ENCODE measurements at regions not wholly inside any gene's neighbourhood (a gene's known extent, or its start where the extent isn't known, plus 50 kb on each side); places are given as distances from the start of the nearest gene placed in this dataset.

DNA sequence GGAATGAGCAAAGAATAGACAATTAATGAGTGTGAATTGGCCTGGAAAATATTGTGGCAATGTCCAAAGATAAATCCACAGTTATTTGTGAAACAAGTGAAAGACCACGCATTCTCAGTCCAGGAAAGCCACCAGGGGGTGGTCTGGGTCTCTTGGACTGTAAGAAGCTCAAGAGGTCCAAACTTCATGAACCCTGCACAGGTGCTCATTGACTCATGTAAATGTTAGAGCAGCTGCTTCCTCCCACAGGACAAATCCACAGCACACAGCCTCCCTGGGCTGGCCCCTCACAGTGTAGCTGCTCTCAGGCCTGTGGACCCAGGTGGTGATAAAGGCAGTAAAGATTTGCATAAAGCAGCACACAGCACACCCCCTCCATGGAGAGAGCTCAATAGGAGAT lies 114.0 kb downstream of the ZNF280B start:
- TF ChIP-seq GATA1 (IDR thresholded peaks at IDR 0.05; ENCODE audit: low read depth, low read length) (no peak), POLR2A (IDR thresholded peaks at IDR 0.05; ENCODE audit: low read length) (no peak)
